NCI-H446 (cell line): ENCODE measurements at regions not wholly inside any gene's neighbourhood (a gene's known extent, or its start where the extent isn't known, plus 50 kb on each side); places are given as distances from the start of the nearest gene placed in this dataset.
"Not testable (repeated sequence)": the region's sequence is repeated elsewhere in the genome, so short reads cannot be mapped to it uniquely, and the experiment has no call there.

Experiments used
- DNase-seq, 2 experiments: peaks; one replicate each; lab custom pipeline; 2025; lab: John Stamatoyannopoulos, UW

GRCh38 chr4:187069398-187069797 is 345.7 kb upstream of the FAT1 start:
- DNase-seq, result no peak

DNA sequence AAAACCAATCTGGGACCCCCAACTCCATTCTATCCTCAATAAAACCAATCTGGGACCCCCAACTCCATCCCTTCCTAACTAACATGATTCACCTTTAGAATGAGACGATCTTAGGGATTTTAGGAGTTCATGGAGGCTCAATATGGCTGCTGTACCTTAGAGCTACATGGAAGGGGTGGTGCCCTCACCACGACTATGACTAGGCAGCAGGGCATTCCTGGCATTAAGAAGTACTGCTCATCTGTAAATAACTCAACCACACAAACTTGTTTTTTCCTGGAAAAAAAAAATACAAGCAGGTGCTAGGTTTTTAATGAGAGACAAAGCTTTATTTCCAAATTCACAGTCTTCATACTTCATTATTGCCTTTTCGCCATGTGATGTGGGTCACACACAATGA is 346.5 kb upstream of the FAT1 start:
- no peak for DNase-seq

DNA sequence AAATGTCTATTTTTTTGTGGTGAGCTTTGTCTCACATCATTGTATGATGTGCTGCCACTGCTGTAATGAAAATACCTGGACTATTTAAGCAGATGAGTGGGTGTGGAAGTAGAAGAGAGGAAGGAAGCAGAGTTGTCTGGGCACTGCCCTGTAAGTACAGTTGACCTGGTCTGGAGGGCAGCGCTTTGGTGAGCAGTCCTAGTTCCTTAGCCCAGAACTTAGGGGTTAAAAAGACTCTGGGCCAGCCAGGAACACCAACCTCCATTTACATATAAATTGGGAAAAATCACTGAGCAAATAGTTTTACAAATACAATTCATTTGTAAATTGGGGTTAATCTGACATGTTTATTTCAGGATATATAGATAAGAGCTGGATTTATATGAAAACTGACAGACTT is 347.1 kb upstream of the FAT1 start:
- DNase-seq, result no peak

DNA sequence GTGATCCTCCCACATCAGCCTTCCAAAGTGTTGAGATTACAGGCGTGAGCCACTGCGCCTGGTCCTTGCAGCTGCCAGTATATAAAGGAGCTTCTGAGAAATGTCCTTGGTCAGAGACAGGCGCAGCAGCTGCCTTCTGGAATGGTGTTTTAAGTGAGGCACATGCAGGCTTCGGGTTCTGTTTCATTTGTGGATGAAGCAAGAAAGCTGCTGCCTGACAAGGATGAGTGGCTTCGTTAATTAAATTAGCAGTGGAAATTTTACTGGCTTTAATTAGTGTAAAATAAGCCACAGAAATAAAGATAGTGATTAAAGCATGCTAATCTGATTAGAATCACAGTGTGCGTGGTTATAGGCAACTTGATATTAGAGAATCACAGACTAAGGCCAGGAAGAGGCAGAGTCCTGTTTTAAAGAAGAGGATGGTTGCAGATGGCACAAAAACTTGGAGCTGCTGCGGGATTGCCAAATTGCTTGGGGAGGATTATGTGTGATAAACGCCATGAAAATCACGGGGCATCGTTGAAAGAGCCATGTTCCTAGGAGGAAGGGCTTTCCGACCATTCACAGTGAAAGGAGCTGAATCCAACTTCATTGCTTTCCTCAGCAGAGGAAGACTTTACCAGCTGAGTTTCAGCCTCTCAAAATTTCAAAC is 348.4 kb upstream of the FAT1 start:
- no peak for DNase-seq

DNA sequence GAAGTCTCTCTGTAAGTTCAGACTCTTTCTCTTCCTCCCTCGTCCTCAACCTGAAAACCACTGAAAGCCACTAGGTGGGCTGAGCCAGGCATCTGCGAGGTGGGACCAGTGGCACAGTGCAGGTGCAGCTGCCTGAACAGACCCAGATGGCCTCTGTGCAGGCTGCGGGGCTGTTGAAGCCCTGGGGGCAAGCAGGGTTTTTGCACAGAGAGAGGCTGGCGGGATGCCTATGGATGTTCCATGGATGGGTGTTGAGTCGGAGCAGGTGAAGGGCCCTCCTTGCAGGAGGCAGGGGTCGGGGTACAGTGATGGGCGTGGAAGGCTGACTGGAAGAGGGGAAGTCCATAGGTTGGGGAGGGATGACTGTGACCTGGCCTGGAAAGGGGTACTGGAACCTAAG is 350.2 kb upstream of the FAT1 start:
- no peak for DNase-seq

GRCh38 chr4:187075514-187075913 is 351.9 kb upstream of the FAT1 start:
- no peak for DNase-seq

DNA sequence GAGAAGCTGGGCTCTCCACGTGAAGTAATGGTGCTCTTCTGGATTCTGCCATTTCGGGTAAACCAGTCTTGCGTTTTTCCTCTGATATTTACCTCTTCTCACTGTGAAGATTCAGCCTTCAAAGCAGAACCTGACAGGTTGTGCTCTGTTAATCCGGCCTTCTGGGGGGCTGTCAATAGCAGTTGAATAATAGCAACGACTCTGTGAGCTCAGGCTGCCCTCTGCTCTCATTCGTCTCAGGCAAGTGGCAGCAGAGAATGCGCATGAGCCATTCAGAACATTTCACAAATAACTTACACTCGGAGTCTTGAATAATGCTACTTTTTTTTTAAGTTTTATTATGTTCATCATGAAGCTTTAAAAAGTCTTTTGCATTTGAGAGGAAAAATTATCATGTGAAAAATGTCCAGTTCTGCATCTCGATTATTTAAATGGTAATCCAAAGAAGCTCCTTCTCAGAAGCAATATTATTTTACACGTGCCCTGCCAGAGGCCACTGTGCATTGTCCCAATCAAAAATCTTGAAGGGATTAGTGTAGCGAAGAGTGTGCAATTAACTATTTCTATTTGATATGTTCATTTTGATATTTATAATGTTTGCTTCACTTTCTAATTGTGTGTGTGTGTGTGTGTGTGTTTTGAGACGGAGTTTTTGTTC is 354.2 kb upstream of the FAT1 start:
- DNase-seq, result no peak

- no peak for DNase-seq
These were observed 361.0 kb upstream of the FAT1 start for GRCh38 chr4:187084701-187085100.

GRCh38 chr4:187085339-187085738 is 361.7 kb upstream of the FAT1 start:
- no peak for DNase-seq

DNA sequence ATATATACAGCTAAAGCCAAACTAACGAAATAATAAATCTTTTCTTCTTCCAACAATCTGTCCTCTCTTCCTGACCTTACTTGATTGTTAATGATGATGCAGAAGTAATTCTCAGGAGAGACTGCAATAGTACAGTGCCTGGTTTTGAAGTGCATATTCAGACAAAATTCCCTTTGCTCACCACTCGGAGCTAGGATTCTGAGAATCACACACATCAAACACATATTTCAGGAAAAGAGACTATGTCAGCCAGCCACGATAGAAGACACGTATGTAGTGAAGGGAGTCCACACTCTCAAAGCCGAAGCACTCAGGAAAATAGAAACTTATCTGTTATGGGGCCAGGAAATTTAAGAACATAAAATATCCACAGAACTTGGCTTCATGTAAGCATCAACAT is 362.5 kb upstream of the FAT1 start:
- DNase-seq, result no peak

GRCh38 chr4:187088070-187088799 is 364.6 kb upstream of the FAT1 start:
- DNase-seq, result no peak

GRCh38 chr4:187090401-187090800 is 366.7 kb upstream of the FAT1 start:
- no peak for DNase-seq

GRCh38 chr4:187090832-187091231 is 367.2 kb upstream of the FAT1 start:
- not testable (repeated sequence) for DNase-seq

GRCh38 chr4:187094144-187094543 is 370.5 kb upstream of the FAT1 start:
- no peak for DNase-seq

DNA sequence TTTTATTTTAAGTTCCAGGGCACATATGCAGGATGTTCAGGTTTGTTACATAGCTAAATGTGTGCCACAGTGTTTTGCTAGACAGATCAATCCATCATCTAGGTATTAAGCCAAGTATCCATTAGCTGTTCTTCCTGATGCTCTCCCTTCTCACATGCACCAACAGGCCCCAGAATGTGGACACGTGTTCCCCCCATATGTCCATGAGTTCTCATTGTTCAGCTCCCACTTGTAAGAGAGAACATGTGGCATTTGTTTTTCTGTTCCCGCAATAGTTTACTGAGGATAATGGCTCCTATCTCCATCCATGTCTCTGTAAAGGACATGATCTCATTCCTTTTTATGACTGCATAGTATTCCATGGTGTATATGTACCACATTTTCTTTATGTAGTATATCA is 374.8 kb upstream of the FAT1 start:
- no peak for DNase-seq

- no peak for DNase-seq
These were observed 379.7 kb upstream of the FAT1 start for GRCh38 chr4:187103351-187103750.

- DNase-seq, result no peak
These were observed 385.2 kb upstream of the FAT1 start for GRCh38 chr4:187108845-187109244.

DNA sequence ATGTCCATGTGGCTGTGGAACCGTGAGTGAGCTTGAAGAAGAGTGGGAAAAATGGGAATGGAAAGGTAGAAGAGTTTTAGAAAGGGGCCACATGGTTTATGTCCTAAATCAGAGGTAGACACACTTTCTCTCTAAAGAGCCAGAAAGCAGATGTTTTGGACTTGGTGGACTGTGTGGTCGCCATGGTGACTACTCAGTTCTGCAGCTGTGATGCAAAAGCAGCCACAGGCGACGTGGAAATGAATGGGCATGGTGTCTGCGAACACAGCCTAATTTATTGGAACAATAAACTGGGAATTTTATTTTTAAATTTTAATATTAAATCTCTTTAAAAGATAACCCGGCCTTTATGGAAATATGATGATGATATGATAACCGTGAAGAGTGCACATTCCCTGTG is 386.0 kb upstream of the FAT1 start:
- DNase-seq, result no peak

GRCh38 chr4:187118166-187118565 is 394.5 kb upstream of the FAT1 start:
- no peak for DNase-seq

DNA sequence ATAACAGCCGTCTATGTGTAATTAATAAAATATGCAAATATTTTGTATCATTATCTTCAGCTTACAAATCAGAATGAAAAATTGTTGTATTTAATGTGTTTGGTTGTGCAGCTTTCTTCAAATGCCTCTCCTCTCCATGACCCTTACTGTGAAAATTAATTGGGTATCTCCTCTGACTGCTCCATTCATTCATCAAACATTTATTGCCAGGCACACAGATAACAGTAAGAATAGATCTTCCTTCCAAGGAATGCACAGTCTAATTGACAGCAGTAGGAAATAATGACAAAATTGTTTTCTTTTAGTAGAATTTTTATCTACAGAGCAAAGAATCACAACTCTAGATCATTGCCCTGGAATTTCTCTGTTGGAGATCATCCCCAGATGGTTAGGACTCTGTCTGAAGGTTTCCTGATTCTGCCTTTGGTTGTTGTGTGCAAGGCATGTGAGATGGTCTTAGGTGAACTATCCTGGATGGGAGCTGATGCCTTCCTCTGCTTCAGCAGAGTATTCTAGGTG is 395.0 kb upstream of the FAT1 start:
- DNase-seq, result no peak

DNA sequence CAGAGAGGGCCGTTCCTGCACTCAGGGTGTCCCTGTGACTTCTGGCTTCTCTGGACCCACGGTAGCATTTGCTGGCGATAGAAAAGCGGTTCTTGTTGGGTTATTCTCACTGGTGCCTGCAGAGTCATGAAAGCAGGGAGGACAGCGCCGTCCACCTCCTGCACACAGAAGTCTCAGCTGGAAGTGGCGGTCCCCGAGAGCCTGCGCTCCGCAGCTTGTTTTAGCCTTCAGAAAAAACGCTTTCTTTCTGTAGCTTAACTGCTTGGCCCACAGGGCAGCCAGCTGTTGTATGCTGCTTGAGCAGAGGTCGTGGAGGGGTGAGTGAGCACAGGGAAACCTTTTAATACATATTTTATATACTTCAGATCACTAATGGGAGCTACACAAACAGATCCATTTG is 400.7 kb upstream of the FAT1 start:
- DNase-seq, result no peak

DNA sequence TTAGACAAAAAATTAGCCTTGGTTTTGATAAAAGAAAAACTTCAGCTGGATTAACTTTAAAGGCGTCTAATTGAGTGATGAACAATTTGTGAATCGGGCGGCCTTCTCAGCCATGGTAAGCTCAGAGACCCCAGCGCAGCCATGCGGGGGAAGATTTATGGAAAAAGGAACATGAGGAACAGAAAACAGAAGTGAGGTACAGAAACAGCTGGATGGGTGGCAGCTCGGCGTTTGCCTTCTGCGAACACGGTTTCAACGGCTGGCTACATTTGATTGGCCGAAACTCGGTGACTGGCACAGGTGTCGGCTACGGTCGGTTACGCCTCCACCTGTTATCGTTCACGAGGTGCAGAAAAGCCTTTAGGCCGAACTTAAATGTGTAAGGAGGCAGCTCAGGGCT is 401.4 kb upstream of the FAT1 start:
- DNase-seq, result no peak

- no peak for DNase-seq
These were observed 403.8 kb upstream of the FAT1 start for GRCh38 chr4:187127456-187127855.
